Hepatocyte (in vitro differentiated cells): ENCODE measurements at regions not wholly inside any gene's neighbourhood (a gene's known extent, or its start where the extent isn't known, plus 50 kb on each side); places are given as distances from the start of the nearest gene placed in this dataset.
"Not testable (repeated sequence)": the region's sequence is repeated elsewhere in the genome, so short reads cannot be mapped to it uniquely, and the experiment has no call there.

Source experiments
- DNase-seq: peaks from one replicate; pipeline ENCODE4 v3.0.0-alpha.2; 2016; ENCODE audit warnings: low spot score
- H2AFZ ChIP-seq: fragments of 200-600 bp; sonication (generic); 2 replicates; pipeline ENCODE4 v1.6.0; 2016; ENCODE audit warnings: antibody characterized with exemption, mild to moderate bottlenecking
- H3K27ac ChIP-seq: fragments of 200-600 bp; sonication (generic); 2 replicates; pipeline ENCODE4 v1.5.1; 2016; ENCODE audit warnings: mild to moderate bottlenecking
- H3K27me3 ChIP-seq: fragments of 200-600 bp; sonication (generic); 2 replicates; pipeline ENCODE4 v1.6.1; 2016
- H3K36me3 ChIP-seq: fragments of 200-600 bp; sonication (generic); replicated peaks from 2 replicates; pipeline ENCODE4 v1.5.1; 2016; ENCODE audit warnings: low read depth; ENCODE audit not compliant: insufficient read depth
- H3K4me1 ChIP-seq: fragments of 200-600 bp; sonication (generic); 2 replicates; pipeline ENCODE4 v1.5.1; 2016; ENCODE audit warnings: mild to moderate bottlenecking, moderate library complexity; ENCODE audit not compliant: insufficient read depth
- H3K4me2 ChIP-seq: fragments of 200-600 bp; sonication (generic); 2 replicates; pipeline ENCODE4 v1.6.0; 2016
- H3K4me3 ChIP-seq: fragments of 200-600 bp; sonication (generic); 2 replicates; pipeline ENCODE4 v1.5.1; 2016; ENCODE audit warnings: mild to moderate bottlenecking
- H3K79me2 ChIP-seq: fragments of 200-600 bp; sonication (generic); 2 replicates; pipeline ENCODE4 v1.6.0; 2017; ENCODE audit warnings: mild to moderate bottlenecking
- H3K9me2 ChIP-seq: fragments of 200-600 bp; sonication (generic); replicated peaks from 2 replicates; pipeline ENCODE4 v1.6.0; 2017; ENCODE audit warnings: mild to moderate bottlenecking; ENCODE audit not compliant: insufficient read depth
- H3K9me3 ChIP-seq: fragments of 200-600 bp; sonication (generic); 2 replicates; pipeline ENCODE4 v1.5.1; 2016; ENCODE audit warnings: low read depth, mild to moderate bottlenecking
- H4K20me1 ChIP-seq: fragments of 200-600 bp; sonication (generic); 2 replicates; pipeline ENCODE4 v1.6.0; 2016; ENCODE audit warnings: mild to moderate bottlenecking; ENCODE audit not compliant: insufficient read depth, poor library complexity, severe bottlenecking
- CTCF ChIP-seq: fragments of 200-600 bp; sonication (generic); IDR thresholded peaks from 2 replicates; pipeline ENCODE4 v1.5.1; 2016; ENCODE audit warnings: antibody characterized with exemption, mild to moderate bottlenecking; ENCODE audit not compliant: poor library complexity
- EZH2 ChIP-seq: fragments of 200-600 bp; sonication (generic); IDR thresholded peaks from 2 replicates; pipeline ENCODE4 v1.6.1; 2016; ENCODE audit warnings: antibody characterized with exemption, mild to moderate bottlenecking, borderline replicate concordance
- EZH2phosphoT487 ChIP-seq: fragments of 200-600 bp; sonication (generic); IDR thresholded peaks from one replicate; pipeline ENCODE4 v1.6.1; 2018; ENCODE audit warnings: antibody characterized with exemption, mild to moderate bottlenecking, low read depth, moderate library complexity; ENCODE audit not compliant: unreplicated experiment, severe bottlenecking
- WGBS: methylation state at CpG from one replicate; pipeline ENCODE4 v1.1.6; 2016; ENCODE audit warnings: low lambda C conversion rate; ENCODE audit errors: missing lambda C conversion rate; 5-methylcytosine and 5-hydroxymethylcytosine counted together

- Histone ChIP-seq H2AFZ (no peak overlapping the region), H3K79me2 (no peaks in the 10 kb centered on the region), H3K4me1 (peaks cover 7% of the 10 kb centered on the region), H3K9me3 (no peaks in the 10 kb centered on the region), H3K27me3 (no peaks in the 10 kb centered on the region), H3K4me3 (no peak overlapping the region), H3K36me3 (no peaks in the 10 kb centered on the region), H4K20me1 (no peaks in the 10 kb centered on the region), H3K9me2 (no peaks in the 10 kb centered on the region), H3K4me2 (no peak overlapping the region), H3K27ac (peak overlapping the region; percentile 21)
- TF ChIP-seq EZH2, result no peak
- no peak for TF ChIP-seq CTCF
- TF ChIP-seq EZH2phosphoT487, result peak; percentile 54
- DNase-seq, result peak; percentile 72
- 53% methylated on average over 8 of the region's 8 CpGs for WGBS
Observed at GRCh38 chr21:35520302-35520701, 471.2 kb upstream of the RUNX1 start.

DNA sequence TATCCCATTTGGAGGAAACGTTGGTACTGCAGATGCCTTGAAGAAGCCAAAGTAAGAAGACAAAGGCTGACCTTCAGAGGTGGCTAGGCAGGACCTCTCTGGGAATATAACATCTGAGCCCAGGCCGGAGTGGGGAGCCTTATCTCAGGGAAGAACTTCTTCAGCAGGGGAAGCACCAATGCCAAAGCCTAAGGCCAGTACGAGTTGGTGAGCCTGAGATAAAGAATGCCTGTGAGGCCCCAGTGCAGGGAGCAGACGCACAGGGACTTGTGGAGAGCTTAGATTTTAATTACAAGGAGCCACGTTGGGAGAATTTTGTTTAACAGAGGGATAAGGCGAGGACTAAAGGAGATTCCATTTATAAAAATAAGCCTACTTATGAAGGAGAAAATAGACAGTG, 468.8 kb upstream of the RUNX1 start:
- WGBS, result 60% methylated on average over 6 of the region's 6 CpGs
- no peak overlapping the region for H3K27ac ChIP-seq
- H3K27me3 ChIP-seq, result no peaks in the 10 kb centered on the region
- H3K36me3 ChIP-seq, result no peaks in the 10 kb centered on the region
- no peaks in the 10 kb centered on the region for H3K9me2 ChIP-seq
- no peaks in the 10 kb centered on the region for H3K9me3 ChIP-seq
- H3K79me2 ChIP-seq, result no peaks in the 10 kb centered on the region
- H3K4me1 ChIP-seq, result peaks cover 7% of the 10 kb centered on the region
- H4K20me1 ChIP-seq, result no peaks in the 10 kb centered on the region
- no peak overlapping the region for H3K4me3 ChIP-seq
- no peak overlapping the region for H3K4me2 ChIP-seq
- TF ChIP-seq CTCF (no peak), EZH2phosphoT487 (no peak), EZH2 (no peak)
- H2AFZ ChIP-seq, result no peak overlapping the region
- no peak for DNase-seq

DNA sequence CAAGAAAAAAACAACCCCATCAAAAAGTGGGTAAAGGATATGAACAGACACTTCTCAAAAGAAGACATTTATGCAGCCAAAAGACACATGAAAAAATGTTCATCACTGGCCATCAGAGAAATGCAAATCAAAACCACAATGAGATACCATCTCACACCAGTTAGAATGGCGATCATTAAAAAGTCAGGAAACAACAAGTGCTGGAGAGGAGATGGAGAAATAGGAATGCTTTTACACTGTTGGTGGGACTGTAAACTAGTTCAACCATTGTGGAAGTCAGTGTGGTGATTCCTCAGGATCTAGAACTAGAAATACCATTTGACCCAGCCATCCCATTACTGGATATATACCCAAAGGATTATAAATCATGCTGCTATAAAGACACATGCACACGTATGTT, 467.2 kb upstream of the RUNX1 start:
- DNase-seq, H3K36me3 ChIP-seq, H3K27me3 ChIP-seq, H3K4me2 ChIP-seq, H3K9me2 ChIP-seq, H3K79me2 ChIP-seq, H3K4me3 ChIP-seq, H3K9me3 ChIP-seq, H3K27ac ChIP-seq, H4K20me1 ChIP-seq, H2AFZ ChIP-seq: not testable (repeated sequence)
- 94% methylated on average over 2 of the region's 2 CpGs for WGBS
- peaks cover 10% of the 10 kb centered on the region for H3K4me1 ChIP-seq

GRCh38 chr21:35512346-35512745, 463.2 kb upstream of the RUNX1 start:
- Histone ChIP-seq H3K9me2 (no peaks in the 10 kb centered on the region), H3K4me1 (peaks cover 10% of the 10 kb centered on the region), H3K27me3 (no peaks in the 10 kb centered on the region), H4K20me1 (no peaks in the 10 kb centered on the region), H3K4me3 (no peak overlapping the region), H3K4me2 (no peak overlapping the region), H2AFZ (no peak overlapping the region), H3K9me3 (no peaks in the 10 kb centered on the region), H3K36me3 (no peaks in the 10 kb centered on the region), H3K27ac (no peak overlapping the region), H3K79me2 (no peaks in the 10 kb centered on the region)
- no peak for DNase-seq
- TF ChIP-seq CTCF, result no peak
- TF ChIP-seq EZH2, result no peak
- TF ChIP-seq EZH2phosphoT487, result no peak
- WGBS, result 88% methylated on average over 1 of the region's 1 CpG
